H9 (cell line): ENCODE measurements at regions not wholly inside any gene's neighbourhood (a gene's known extent, or its start where the extent isn't known, plus 50 kb on each side); places are given as distances from the start of the nearest gene placed in this dataset.

ENCODE experiments used
- DNase-seq: peaks from one replicate; pipeline ENCODE4 v3.0.0-alpha.2; 2017
- H2AFZ ChIP-seq: one replicate; pipeline ENCODE4 v1.6.1; 2013; ENCODE audit warnings: mild to moderate bottlenecking, low read length, control low read depth, moderate library complexity
- H2AK5ac ChIP-seq: 2 replicates; pipeline ENCODE4 v1.6.1; 2013; ENCODE audit warnings: low read length, control low read depth, mixed read lengths; ENCODE audit not compliant: insufficient read length
- H2BK120ac ChIP-seq: one replicate; pipeline ENCODE4 v1.6.1; 2013; ENCODE audit warnings: low read depth, mild to moderate bottlenecking, low read length, control low read depth, inconsistent platforms; ENCODE audit not compliant: poor library complexity, severe bottlenecking
- H2BK12ac ChIP-seq: 2 replicates; pipeline ENCODE4 v1.6.1; 2013; ENCODE audit warnings: low read length, control low read depth, mixed read lengths, low read depth; ENCODE audit not compliant: insufficient read length
- H2BK15ac ChIP-seq: 2 replicates; pipeline ENCODE4 v1.6.1; 2013; ENCODE audit warnings: low read depth, low read length, control low read depth
- H2BK20ac ChIP-seq: one replicate; pipeline ENCODE4 v1.6.1; 2013; ENCODE audit warnings: low read depth, mild to moderate bottlenecking, low read length, control low read depth, inconsistent platforms; ENCODE audit not compliant: poor library complexity, severe bottlenecking
- H2BK5ac ChIP-seq: 2 replicates; pipeline ENCODE4 v1.6.1; 2013; ENCODE audit warnings: low read length, control low read depth, mixed read lengths; ENCODE audit not compliant: insufficient read length
- H3K14ac ChIP-seq: 2 replicates; pipeline ENCODE4 v1.6.1; 2013; ENCODE audit warnings: low read length, control low read depth; ENCODE audit not compliant: insufficient read depth
- H3K18ac ChIP-seq: 2 replicates; pipeline ENCODE4 v1.6.1; 2013; ENCODE audit warnings: low read depth, mild to moderate bottlenecking, mixed read lengths, low read length, control low read depth; ENCODE audit not compliant: insufficient read length
- H3K23ac ChIP-seq: 2 replicates; pipeline ENCODE4 v1.6.1; 2013; ENCODE audit warnings: low read length, control low read depth, mixed read lengths, low read depth; ENCODE audit not compliant: insufficient read length
- H3K23me2 ChIP-seq: 2 replicates; pipeline ENCODE4 v1.6.1; 2013; ENCODE audit warnings: low read depth, mild to moderate bottlenecking, mixed read lengths, low read length, control low read depth; ENCODE audit not compliant: insufficient read length, poor library complexity, severe bottlenecking
- H3K27ac ChIP-seq: 2 replicates; pipeline ENCODE4 v1.5.1; 2013; ENCODE audit warnings: low read length, control low read depth, mixed read lengths, low read depth; ENCODE audit not compliant: insufficient read length
- H3K27me3 ChIP-seq: 2 replicates; pipeline ENCODE4 v1.6.1; 2013; ENCODE audit warnings: low read length, control low read depth, inconsistent platforms; ENCODE audit not compliant: insufficient read depth
- H3K4ac ChIP-seq: 2 replicates; pipeline ENCODE4 v1.6.1; 2013; ENCODE audit warnings: low read depth, mild to moderate bottlenecking, control low read depth, inconsistent platforms, low read length, moderate library complexity
- H3K4me1 ChIP-seq: 2 replicates; pipeline ENCODE4 v1.6.1; 2013; ENCODE audit warnings: low read length, control low read depth, inconsistent platforms; ENCODE audit not compliant: insufficient read depth
- H3K4me2 ChIP-seq: 2 replicates; pipeline ENCODE4 v1.6.1; 2013; ENCODE audit warnings: low read length, control low read depth, mixed read lengths; ENCODE audit not compliant: insufficient read length, insufficient read depth
- H3K56ac ChIP-seq: 2 replicates; pipeline ENCODE4 v1.6.1; 2013; ENCODE audit warnings: low read depth, mild to moderate bottlenecking, mixed read lengths, low read length, control low read depth; ENCODE audit not compliant: insufficient read length
- H3K79me1 ChIP-seq: 2 replicates; pipeline ENCODE4 v1.6.1; 2013; ENCODE audit warnings: low read depth, mild to moderate bottlenecking, moderate library complexity, low read length, control low read depth, inconsistent platforms; ENCODE audit not compliant: insufficient read depth, poor library complexity, severe bottlenecking
- H3K79me2 ChIP-seq: 2 replicates; pipeline ENCODE4 v1.6.1; 2013; ENCODE audit warnings: low read length, control low read depth, inconsistent platforms; ENCODE audit not compliant: insufficient read depth
- H3K9ac ChIP-seq: 2 replicates; pipeline ENCODE4 v1.6.1; 2013; ENCODE audit warnings: low read length, control low read depth, mixed read lengths; ENCODE audit not compliant: insufficient read length; ENCODE audit errors: extremely low read depth
- H3K9me3 ChIP-seq: one replicate; pipeline ENCODE4 v1.6.1; 2013; ENCODE audit warnings: low read depth, low read length, inconsistent platforms; ENCODE audit not compliant: control insufficient read depth
- H3T11ph ChIP-seq: one replicate; pipeline ENCODE4 v1.6.1; 2013; ENCODE audit warnings: mild to moderate bottlenecking, low read length, control low read depth, inconsistent platforms
- H4K20me1 ChIP-seq: one replicate; pipeline ENCODE4 v1.6.1; 2013; ENCODE audit not compliant: control insufficient read depth, insufficient read length, insufficient read depth
- H4K5ac ChIP-seq: 2 replicates; pipeline ENCODE4 v1.6.1; 2013; ENCODE audit warnings: low read depth, mild to moderate bottlenecking, mixed read lengths, low read length, control low read depth; ENCODE audit not compliant: insufficient read length
- H4K8ac ChIP-seq: replicated peaks from 2 replicates; pipeline ENCODE4 v1.6.1; 2013; ENCODE audit warnings: low read length, control low read depth, mixed read lengths, low read depth; ENCODE audit not compliant: insufficient read length
- H4K91ac ChIP-seq: 2 replicates; pipeline ENCODE4 v1.6.1; 2013; ENCODE audit warnings: low read depth, mild to moderate bottlenecking, moderate library complexity, mixed read lengths, low read length, control low read depth; ENCODE audit not compliant: insufficient read length
- H3K27ac Mint-ChIP-seq, 3 experiments: 2 replicates in 2 of 3; 3 replicates in 1 of 3; pipeline ENCODE4 v1.8.0; 2020 to 2021; ENCODE audit warnings: mixed read lengths in 3 of 3, mild to moderate bottlenecking in 1 of 3, moderate library complexity in 1 of 3
- H3K27me3 Mint-ChIP-seq: 2 replicates; pipeline ENCODE4 v1.8.0; 2021; ENCODE audit warnings: low read depth, mild to moderate bottlenecking, moderate library complexity, mixed read lengths
- H3K36me3 Mint-ChIP-seq, 3 experiments: 2 replicates in 2 of 3; 3 replicates in 1 of 3; pipeline ENCODE4 v1.8.0; 2020 to 2021; ENCODE audit warnings: low read depth in 3 of 3, mixed read lengths in 3 of 3; ENCODE audit not compliant: insufficient read depth in 1 of 3
- H3K4me1 Mint-ChIP-seq, 2 experiments: 2 replicates each; pipeline ENCODE4 v1.8.0; 2020; ENCODE audit warnings: mixed read lengths in 2 of 2
- H3K4me3 Mint-ChIP-seq, 2 experiments: 2 replicates in 1 of 2; 3 replicates in 1 of 2; pipeline ENCODE4 v1.8.0; 2020 to 2021; ENCODE audit warnings: mild to moderate bottlenecking in 2 of 2, mixed read lengths in 2 of 2, moderate library complexity in 1 of 2
- H3K9me3 Mint-ChIP-seq, 2 experiments: 2 replicates in 1 of 2; 3 replicates in 1 of 2; pipeline ENCODE4 v1.8.0; 2020; ENCODE audit warnings: mild to moderate bottlenecking in 2 of 2, mixed read lengths in 2 of 2, moderate library complexity in 1 of 2
- WGBS: extraction: QIAGEN DNeasy Blood & Tissue Kit; methylation state at CpG from one replicate; pipeline ENCODE4 v1.1.7; 2013; ENCODE audit warnings: missing lambda C conversion rate, low lambda C conversion rate, mixed read lengths; ENCODE audit not compliant: insufficient read length; ENCODE audit errors: extremely low coverage; 5-methylcytosine and 5-hydroxymethylcytosine counted together
- TF ChIP-seq, protein P1 (sequence below): fragments of 200-600 bp; sonication (generic); conservative IDR thresholded peaks from 3 replicates; pipeline ENCODE4 v1.8.0; 2021; ENCODE audit warnings: antibody characterized with exemption, mild to moderate bottlenecking

GRCh38 chr1:88530246-88530645, 153.8 kb upstream of the PKN2 start:
- peaks cover 3 to 7% of the 10 kb centered on the region in 2 experiments; a peak in 3 of 4 replicates for H3K4me1 Mint-ChIP-seq
- TF ChIP-seq, protein P1, sequence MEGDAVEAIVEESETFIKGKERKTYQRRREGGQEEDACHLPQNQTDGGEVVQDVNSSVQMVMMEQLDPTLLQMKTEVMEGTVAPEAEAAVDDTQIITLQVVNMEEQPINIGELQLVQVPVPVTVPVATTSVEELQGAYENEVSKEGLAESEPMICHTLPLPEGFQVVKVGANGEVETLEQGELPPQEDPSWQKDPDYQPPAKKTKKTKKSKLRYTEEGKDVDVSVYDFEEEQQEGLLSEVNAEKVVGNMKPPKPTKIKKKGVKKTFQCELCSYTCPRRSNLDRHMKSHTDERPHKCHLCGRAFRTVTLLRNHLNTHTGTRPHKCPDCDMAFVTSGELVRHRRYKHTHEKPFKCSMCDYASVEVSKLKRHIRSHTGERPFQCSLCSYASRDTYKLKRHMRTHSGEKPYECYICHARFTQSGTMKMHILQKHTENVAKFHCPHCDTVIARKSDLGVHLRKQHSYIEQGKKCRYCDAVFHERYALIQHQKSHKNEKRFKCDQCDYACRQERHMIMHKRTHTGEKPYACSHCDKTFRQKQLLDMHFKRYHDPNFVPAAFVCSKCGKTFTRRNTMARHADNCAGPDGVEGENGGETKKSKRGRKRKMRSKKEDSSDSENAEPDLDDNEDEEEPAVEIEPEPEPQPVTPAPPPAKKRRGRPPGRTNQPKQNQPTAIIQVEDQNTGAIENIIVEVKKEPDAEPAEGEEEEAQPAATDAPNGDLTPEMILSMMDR: no peak
- no peak overlapping the region for H2AK5ac ChIP-seq
- H4K8ac ChIP-seq: no peak overlapping the region
- no peak overlapping the region for H3K4me2 ChIP-seq
- H3K14ac ChIP-seq: no peak overlapping the region
- WGBS: no CpG with 5 or more reads among the region's 3 CpGs
- no peaks in the 10 kb centered on the region for H3K9me3 Mint-ChIP-seq
- DNase-seq: no peak
- H4K91ac ChIP-seq: no peak overlapping the region
- no peaks in the 10 kb centered on the region for H3K79me1 ChIP-seq
- H2BK120ac ChIP-seq: no peak overlapping the region
- H3K4ac ChIP-seq: no peak overlapping the region
- H3K9ac ChIP-seq: no peak overlapping the region
- no peaks in the 10 kb centered on the region for H3K27me3 ChIP-seq
- H2AFZ ChIP-seq: no peak overlapping the region
- H3K56ac ChIP-seq: no peak overlapping the region
- H2BK12ac ChIP-seq: no peak overlapping the region
- no peaks in the 10 kb centered on the region for H3K23me2 ChIP-seq
- no peaks in the 10 kb centered on the region for H3K79me2 ChIP-seq
- no peak overlapping the region for H2BK20ac ChIP-seq
- no peak overlapping the region for H2BK15ac ChIP-seq
- no peaks in the 10 kb centered on the region for H3K9me3 ChIP-seq
- no peaks in the 10 kb centered on the region for H3K36me3 Mint-ChIP-seq
- no peak overlapping the region for H2BK5ac ChIP-seq
- H3K4me1 ChIP-seq: peaks cover 2% of the 10 kb centered on the region; the same call in 1 of the 2 replicates
- H3K18ac ChIP-seq: no peak overlapping the region
- no peak overlapping the region for H3K27ac ChIP-seq
- no peak overlapping the region for H3K27ac Mint-ChIP-seq
- no peak overlapping the region for H3K4me3 Mint-ChIP-seq
- no peak overlapping the region for H4K5ac ChIP-seq
- no peaks in the 10 kb centered on the region for H3K27me3 Mint-ChIP-seq
- H4K20me1 ChIP-seq: no peaks in the 10 kb centered on the region
- H3T11ph ChIP-seq: no peak overlapping the region
- H3K23ac ChIP-seq: no peak overlapping the region
